Panc1 (cell line): ENCODE measurements at regions not wholly inside any gene's neighbourhood (a gene's known extent, or its start where the extent isn't known, plus 50 kb on each side); places are given as distances from the start of the nearest gene placed in this dataset.

Experiments
- ATAC-seq: fragments of 200-7000 bp; cut with Tn5 transposase; 2 replicates; pipeline ENCODE4 v1.9.1; 2020; ENCODE audit warnings: mild to moderate bottlenecking, moderate library complexity
- BruUV-seq: library from RNA; stranded (reverse); fragments of 400-500 nt; replicated peaks from 2 replicates; lab custom pipeline; 2021; lab: Mats Ljungman, UMichigan
- CTCF ChIA-PET: fragments of 300-600 bp; sonication (Branson Sonifier 250); formaldehyde crosslinking; loops from one replicate; lab custom pipeline; 2022; ENCODE audit warnings: antibody characterized with exemption; lab: Charles Lee
- POLR2A ChIA-PET: fragments of 300-600 bp; sonication (Branson Sonifier 250); formaldehyde crosslinking; loops from one replicate; lab custom pipeline; 2022; ENCODE audit warnings: antibody characterized with exemption; lab: Charles Lee
- DNase-seq: peaks from one replicate; pipeline ENCODE4 v3.0.0-alpha.2; 2010; ENCODE audit warnings: low read depth, low spot score
- H3K27ac ChIP-seq: 2 replicates; pipeline ENCODE4 v1.5.1; 2011; ENCODE audit warnings: mild to moderate bottlenecking, low read length, inconsistent platforms
- H3K27me3 ChIP-seq: fragments of 200-500 bp; sonication (Bioruptor generic); 2 replicates; pipeline ENCODE4 v1.6.0; 2014; ENCODE audit warnings: low read length, inconsistent platforms; ENCODE audit not compliant: control insufficient read depth, insufficient read depth
- H3K36me3 ChIP-seq: fragments of 200-500 bp; sonication (Bioruptor generic); 2 replicates; pipeline ENCODE4 v1.5.1; 2014; ENCODE audit warnings: inconsistent platforms, mild to moderate bottlenecking, low read length, moderate library complexity; ENCODE audit not compliant: control insufficient read depth, insufficient read depth
- H3K4me1 ChIP-seq: 2 replicates; pipeline ENCODE4 v1.5.1; 2011; ENCODE audit warnings: inconsistent platforms, mild to moderate bottlenecking, low read length, moderate library complexity; ENCODE audit not compliant: control insufficient read depth, insufficient read depth
- H3K4me3 ChIP-seq, 2 experiments: 2 replicates each; pipeline ENCODE4 v1.5.1; 2011 to 2012; ENCODE audit warnings: low read depth in 2 of 2, low read length in 2 of 2, mild to moderate bottlenecking in 2 of 2, inconsistent platforms in 1 of 2, moderate library complexity in 1 of 2
- H3K9me3 ChIP-seq: fragments of 200-500 bp; sonication (Bioruptor generic); 2 replicates; pipeline ENCODE4 v1.5.1; 2014; ENCODE audit warnings: low read depth, mild to moderate bottlenecking, inconsistent platforms, low read length, moderate library complexity; ENCODE audit not compliant: control insufficient read depth, insufficient read depth
- POLR2AphosphoS5 ChIP-seq: IDR thresholded peaks from 2 replicates; pipeline ENCODE4 v1.6.1; 2012; ENCODE audit warnings: mild to moderate bottlenecking, low read depth, low read length, moderate library complexity
- SIN3A ChIP-seq: IDR thresholded peaks from 2 replicates; pipeline ENCODE4 v1.6.1; 2012; ENCODE audit warnings: low read depth, mild to moderate bottlenecking, low read length, moderate library complexity, borderline replicate concordance; ENCODE audit not compliant: insufficient read depth
- TCF7L2 ChIP-seq: IDR thresholded peaks from 2 replicates; pipeline ENCODE4 v1.6.1; 2011; ENCODE audit warnings: mild to moderate bottlenecking, low read depth, low read length, inconsistent platforms
- in situ Hi-C: cut with HindIII; loops from 2 replicates; pipeline ENCODE4 v1.10.0; 2016; ENCODE audit warnings: low sequenced_read_pairs, low pct_unique_long_range_greater_than_20kb
- intact Hi-C: fragments of 100-400 bp; cut with micrococcal nuclease; formaldehyde crosslinking; loops from one replicate; pipeline ENCODE4 v1.10.0; 2022; ENCODE audit not compliant: unreplicated experiment
- TF ChIP-seq, protein P1 (sequence below): fragments of 450-650 bp; IDR thresholded peaks from 2 replicates; pipeline ENCODE4 v1.5.1; 2017; ENCODE audit warnings: mild to moderate bottlenecking
- TF ChIP-seq, protein P2 (sequence below), 2 experiments: IDR thresholded peaks; 2 replicates each; pipeline ENCODE4 v1.6.1; 2011 to 2012; ENCODE audit warnings: low read depth in 2 of 2, control low read depth in 1 of 2, low read length in 1 of 2, mild to moderate bottlenecking in 1 of 2, moderate library complexity in 1 of 2; ENCODE audit not compliant: insufficient read depth in 1 of 2

DNA sequence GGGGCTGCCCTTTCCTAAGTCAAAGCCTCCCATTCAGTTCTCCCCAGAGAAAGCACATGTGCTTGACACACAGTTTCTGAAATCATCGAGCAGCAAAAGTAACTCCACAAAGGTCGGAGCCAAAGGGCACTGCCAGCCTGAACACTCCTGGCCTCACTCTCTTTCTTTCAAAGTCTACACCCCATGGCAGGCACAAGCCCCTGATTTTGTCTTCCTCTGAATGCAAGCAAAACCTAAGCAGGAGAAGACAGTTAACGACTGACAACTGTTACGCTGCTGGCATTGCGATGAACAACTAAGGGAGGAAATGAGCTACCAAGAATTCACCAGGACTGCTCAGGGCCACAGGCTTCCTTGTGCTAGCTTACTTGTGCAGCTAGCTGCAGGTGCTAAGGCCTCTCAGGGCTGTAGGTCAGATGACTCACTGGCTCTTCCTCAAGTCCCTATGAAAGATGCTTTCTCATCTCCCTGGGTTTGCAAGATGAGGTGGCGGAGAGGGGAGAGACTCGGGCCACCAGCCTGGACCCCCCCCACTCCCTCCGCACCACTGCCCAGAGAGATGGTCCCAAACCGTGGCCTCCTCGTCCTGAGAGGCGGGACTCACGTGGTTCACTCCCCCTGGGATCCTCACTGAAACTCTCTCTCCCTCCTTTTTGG, 208.2 kb downstream of the DLL1 start:
- intact Hi-C loops = no loop called here

DNA sequence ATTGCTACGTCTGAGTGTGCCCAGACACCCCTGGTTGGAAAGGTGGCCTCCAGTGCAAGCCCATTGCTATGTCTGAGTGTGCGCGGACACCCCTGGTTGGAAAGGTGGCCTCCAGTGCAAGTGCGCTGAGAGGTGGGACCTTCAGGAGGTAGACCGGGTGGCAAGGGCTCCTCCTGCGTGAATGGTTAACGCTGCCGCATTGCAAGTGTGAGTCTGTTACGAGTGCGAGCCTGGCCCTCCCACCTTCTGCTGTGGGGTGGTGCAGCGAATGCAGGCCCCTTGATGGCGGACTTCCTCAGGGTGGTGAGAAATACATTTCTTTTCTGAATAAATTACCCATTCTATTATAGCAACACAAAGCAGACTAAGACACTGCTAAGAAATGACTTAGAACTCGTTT, 208.8 kb downstream of the DLL1 start:
- in situ Hi-C loops = no loop called here
- no TSS peak for BruUV-seq
- POLR2A ChIA-PET = no interaction called here

More for the DNA sequence above, 208.2 kb downstream of the DLL1 start:
- H3K9me3 ChIP-seq = no peaks in the 10 kb centered on the region
- ATAC-seq (peak; percentile 39; the same call in 1 of the 2 replicates), DNase-seq (no peak)
- CTCF ChIA-PET = no interaction called here
- TF ChIP-seq, protein P1, sequence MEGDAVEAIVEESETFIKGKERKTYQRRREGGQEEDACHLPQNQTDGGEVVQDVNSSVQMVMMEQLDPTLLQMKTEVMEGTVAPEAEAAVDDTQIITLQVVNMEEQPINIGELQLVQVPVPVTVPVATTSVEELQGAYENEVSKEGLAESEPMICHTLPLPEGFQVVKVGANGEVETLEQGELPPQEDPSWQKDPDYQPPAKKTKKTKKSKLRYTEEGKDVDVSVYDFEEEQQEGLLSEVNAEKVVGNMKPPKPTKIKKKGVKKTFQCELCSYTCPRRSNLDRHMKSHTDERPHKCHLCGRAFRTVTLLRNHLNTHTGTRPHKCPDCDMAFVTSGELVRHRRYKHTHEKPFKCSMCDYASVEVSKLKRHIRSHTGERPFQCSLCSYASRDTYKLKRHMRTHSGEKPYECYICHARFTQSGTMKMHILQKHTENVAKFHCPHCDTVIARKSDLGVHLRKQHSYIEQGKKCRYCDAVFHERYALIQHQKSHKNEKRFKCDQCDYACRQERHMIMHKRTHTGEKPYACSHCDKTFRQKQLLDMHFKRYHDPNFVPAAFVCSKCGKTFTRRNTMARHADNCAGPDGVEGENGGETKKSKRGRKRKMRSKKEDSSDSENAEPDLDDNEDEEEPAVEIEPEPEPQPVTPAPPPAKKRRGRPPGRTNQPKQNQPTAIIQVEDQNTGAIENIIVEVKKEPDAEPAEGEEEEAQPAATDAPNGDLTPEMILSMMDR = no peak
- TF ChIP-seq POLR2AphosphoS5 = no peak
- no peak for TF ChIP-seq TCF7L2
- TF ChIP-seq, protein P2, sequence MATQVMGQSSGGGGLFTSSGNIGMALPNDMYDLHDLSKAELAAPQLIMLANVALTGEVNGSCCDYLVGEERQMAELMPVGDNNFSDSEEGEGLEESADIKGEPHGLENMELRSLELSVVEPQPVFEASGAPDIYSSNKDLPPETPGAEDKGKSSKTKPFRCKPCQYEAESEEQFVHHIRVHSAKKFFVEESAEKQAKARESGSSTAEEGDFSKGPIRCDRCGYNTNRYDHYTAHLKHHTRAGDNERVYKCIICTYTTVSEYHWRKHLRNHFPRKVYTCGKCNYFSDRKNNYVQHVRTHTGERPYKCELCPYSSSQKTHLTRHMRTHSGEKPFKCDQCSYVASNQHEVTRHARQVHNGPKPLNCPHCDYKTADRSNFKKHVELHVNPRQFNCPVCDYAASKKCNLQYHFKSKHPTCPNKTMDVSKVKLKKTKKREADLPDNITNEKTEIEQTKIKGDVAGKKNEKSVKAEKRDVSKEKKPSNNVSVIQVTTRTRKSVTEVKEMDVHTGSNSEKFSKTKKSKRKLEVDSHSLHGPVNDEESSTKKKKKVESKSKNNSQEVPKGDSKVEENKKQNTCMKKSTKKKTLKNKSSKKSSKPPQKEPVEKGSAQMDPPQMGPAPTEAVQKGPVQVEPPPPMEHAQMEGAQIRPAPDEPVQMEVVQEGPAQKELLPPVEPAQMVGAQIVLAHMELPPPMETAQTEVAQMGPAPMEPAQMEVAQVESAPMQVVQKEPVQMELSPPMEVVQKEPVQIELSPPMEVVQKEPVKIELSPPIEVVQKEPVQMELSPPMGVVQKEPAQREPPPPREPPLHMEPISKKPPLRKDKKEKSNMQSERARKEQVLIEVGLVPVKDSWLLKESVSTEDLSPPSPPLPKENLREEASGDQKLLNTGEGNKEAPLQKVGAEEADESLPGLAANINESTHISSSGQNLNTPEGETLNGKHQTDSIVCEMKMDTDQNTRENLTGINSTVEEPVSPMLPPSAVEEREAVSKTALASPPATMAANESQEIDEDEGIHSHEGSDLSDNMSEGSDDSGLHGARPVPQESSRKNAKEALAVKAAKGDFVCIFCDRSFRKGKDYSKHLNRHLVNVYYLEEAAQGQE (IDR thresholded peaks at IDR 0.05; ENCODE audit: insufficient read depth in 1 of 2, low read depth in 2 of 2, low read length in 1 of 2) = no peak
- no peak for TF ChIP-seq SIN3A
- BruUV-seq = no TSS peak
- no peaks in the 10 kb centered on the region for H3K4me1 ChIP-seq
- POLR2A ChIA-PET = no interaction called here
- H3K27ac ChIP-seq = no peak overlapping the region
- no peaks in the 10 kb centered on the region for H3K36me3 ChIP-seq
- in situ Hi-C loops = no loop called here
- H3K27me3 ChIP-seq = no peaks in the 10 kb centered on the region
- no peak overlapping the region for H3K4me3 ChIP-seq

More for the DNA sequence above, 208.8 kb downstream of the DLL1 start:
- Histone ChIP-seq H3K4me3 (no peak overlapping the region), H3K27me3 (no peaks in the 10 kb centered on the region), H3K36me3 (no peaks in the 10 kb centered on the region), H3K27ac (no peak overlapping the region), H3K4me1 (no peaks in the 10 kb centered on the region), H3K9me3 (no peaks in the 10 kb centered on the region)
- TF ChIP-seq POLR2AphosphoS5 (no peak), SIN3A (no peak), TCF7L2 (no peak)
- TF ChIP-seq, protein P2 (IDR thresholded peaks at IDR 0.05; ENCODE audit: insufficient read depth in 1 of 2, low read depth in 2 of 2, low read length in 1 of 2) = no peak
- TF ChIP-seq, protein P1 = no peak
- intact Hi-C loops = no loop called here
- DNase-seq (no peak), ATAC-seq (no peak)
- CTCF ChIA-PET = no interaction called here
